Esophagus mucosa (tissue), 1 donor: ENCODE measurements at regions not wholly inside any gene's neighbourhood (a gene's known extent, or its start where the extent isn't known, plus 50 kb on each side); places are given as distances from the start of the nearest gene placed in this dataset.
"Not testable (repeated sequence)": the region's sequence is repeated elsewhere in the genome, so short reads cannot be mapped to it uniquely, and the experiment has no call there.

Experiments used
- ATAC-seq: fragments of 200-7000 bp; cut with Tn5 transposase; one replicate; pipeline ENCODE4 v1.9.1; 2020
- donor health status: DM: yes; HTN: yes; CAD: no.

DNA sequence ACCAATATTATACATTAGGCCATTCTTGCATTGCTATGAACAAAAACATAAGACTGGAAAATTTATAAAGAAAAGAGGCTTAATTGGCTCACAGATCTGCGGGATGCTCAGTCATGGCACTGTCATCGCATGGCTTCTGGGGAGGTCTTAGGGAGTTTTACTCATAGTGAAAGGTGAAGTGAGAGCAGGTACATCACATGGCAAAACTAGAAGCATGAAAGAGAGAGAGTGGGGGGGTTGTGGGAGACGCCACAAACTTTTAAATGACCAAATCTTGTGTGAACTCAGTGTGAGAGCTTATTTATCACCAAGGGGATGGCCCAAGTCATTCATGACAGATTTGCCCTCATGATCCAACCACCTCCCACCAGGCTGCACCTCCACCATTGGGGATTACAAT, 398.3 kb upstream of the EDIL3 start:
- ATAC-seq: no peak

DNA sequence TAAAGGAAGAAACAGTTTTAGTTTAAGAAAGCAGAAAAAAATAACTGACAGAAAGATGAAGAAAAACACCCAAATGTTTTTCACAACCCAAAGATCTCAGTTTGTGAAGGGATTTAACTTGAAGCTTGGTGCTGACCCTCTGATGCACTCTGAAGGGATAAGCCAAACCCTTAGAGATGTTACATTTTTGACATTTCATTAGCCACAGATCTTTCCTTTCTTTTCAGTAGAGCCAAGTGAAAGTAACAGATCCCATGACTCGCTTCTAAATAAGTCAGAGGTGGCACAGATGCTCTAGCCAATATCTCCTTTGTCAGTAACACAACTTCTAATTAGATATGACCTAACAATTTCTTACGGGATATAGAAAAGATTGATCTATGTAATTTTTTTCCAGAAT, 394.5 kb upstream of the EDIL3 start:
- ATAC-seq: no peak

DNA sequence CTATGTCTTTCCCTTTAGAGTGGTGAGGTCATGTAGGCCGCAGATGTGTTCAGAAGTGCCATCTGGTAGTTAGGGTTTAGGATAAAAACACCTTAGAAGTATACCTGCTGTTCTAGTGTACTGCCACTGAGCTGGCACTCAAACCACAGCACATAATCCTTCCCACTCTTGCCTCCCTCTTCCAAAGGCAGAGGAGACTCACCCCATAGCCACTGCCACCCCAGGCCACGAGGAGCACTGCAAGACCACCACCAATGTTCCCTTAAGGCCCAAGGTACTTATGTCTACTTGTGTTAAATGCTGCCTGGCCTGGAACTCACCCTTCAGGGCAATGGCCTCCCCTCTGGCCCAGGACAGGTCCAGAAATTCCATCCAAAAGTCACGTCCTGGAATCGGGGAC, 379.5 kb upstream of the EDIL3 start:
- no peak for ATAC-seq

DNA sequence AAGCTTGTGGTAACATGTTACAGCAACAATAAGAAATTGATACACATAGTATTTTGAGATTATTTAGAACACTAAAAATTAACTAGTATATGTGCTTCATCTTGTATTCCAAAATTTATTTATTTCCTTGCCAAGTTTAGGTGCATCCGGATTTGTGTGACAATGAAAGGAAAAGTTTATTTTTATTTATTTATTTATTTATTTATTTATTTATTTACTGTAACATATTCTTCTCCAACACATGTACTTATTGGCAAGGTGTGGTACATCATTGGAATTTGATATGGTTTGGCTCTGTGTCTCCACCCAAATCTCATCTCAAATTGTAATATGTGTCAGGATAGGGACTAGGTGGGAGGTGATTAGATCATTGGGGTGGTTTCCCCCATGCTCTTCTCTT, 373.3 kb upstream of the EDIL3 start:
- no peak for ATAC-seq

DNA sequence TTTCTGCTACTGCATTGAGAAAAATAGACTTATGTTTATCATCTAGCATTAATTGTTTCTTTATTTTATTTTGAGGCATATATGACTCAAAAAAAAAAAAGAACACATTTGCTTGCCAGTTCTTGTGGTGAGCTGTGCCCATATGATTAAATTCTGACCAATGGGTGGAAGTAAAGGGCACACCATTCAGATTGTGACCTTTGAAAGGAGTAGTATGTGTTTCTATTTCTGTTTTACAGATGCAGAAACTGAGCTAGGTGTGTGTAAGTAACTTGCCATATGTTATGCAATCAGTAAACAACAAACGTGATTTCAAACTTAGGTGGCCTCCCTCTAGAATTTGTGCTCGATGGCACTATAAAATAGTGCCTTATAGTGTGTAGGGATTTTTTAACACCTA, 368.1 kb upstream of the EDIL3 start:
- ATAC-seq: no peak

GRCh38 chr5:84748313-84748712, 363.6 kb upstream of the EDIL3 start:
- no peak for ATAC-seq

GRCh38 chr5:84746280-84746679, 361.6 kb upstream of the EDIL3 start:
- not testable (repeated sequence) for ATAC-seq

DNA sequence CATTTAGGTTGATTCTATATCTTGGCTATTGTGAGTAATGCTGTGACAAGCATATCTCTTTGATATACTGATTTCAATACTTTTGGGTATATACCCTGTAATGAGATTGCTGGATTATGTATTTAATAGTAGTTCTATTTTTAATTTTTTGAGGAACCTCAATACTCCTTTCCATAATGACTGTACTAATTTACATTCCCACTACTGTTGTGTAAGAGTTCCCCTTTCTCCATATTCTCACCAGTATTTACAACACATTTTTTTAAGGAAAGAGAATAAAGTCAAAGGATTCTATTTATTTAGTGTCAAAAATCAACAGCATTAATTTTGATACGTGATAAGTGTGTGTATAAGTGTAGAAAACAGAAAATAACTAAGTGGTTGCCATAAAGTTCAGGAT, 356.4 kb upstream of the EDIL3 start:
- ATAC-seq: no peak

DNA sequence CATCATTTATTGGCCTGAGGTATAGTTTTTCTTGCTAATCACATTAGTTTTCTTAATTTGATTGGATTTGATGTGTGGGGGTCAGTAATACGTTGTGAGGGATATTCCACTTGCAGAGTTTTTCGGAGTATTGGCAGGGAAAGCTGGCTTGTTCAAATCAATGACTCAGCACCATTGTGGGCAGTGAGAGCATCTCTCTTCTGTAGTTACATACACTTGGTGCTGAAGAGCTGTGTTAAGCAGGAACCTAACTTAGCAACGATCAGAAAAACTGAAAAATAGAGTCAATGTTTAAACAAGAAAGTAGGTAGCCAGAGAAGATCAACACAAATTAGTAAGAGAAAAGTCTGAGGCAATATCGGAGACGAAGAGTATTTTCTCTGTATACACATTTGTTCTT, 344.6 kb upstream of the EDIL3 start:
- ATAC-seq: no peak

DNA sequence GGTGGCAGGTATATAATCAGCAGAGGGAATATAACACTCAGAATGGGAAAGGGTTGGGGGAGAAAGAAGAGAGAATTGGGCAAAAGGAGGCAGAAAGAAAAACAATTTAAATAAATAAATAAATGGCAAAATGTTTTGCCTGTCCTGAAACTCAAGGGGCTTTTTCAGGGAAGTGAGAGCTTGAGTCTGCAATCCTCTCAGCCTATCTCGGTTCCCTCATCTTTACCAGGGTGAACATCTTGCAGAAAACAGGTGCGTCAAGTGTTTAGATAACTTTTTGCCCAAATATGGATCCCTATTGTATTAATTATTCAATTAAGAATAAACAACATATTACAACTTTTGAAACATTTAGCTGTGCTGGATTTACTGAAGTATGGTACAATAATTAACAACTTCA, 343.0 kb upstream of the EDIL3 start:
- no peak for ATAC-seq

- ATAC-seq: peak; percentile 90
Measured at GRCh38 chr5:84725946-84726570, 341.4 kb upstream of the EDIL3 start.

GRCh38 chr5:84724683-84725082, 340.0 kb upstream of the EDIL3 start:
- peak; percentile 70 for ATAC-seq

- ATAC-seq: no peak
Measured at GRCh38 chr5:84724181-84724580, 339.5 kb upstream of the EDIL3 start.

DNA sequence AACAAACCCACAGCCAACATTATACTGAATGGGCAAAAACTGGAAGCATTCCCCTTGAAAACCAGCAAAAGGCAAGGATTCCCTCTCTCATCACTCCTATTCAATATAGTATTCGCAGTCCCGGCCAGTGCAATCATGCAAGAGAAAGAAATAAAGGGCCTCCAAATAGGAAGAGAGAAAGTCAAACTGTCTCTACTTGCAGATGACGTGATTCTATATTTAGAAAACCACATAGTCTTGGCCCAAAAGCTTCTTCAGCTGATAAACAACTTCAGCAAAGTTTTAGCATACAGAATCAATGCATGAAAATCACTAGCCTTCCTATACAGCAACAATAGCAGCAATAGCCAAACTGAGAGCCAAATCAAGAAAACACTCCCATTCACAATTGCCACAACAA, 333.7 kb upstream of the EDIL3 start:
- ATAC-seq: no peak

DNA sequence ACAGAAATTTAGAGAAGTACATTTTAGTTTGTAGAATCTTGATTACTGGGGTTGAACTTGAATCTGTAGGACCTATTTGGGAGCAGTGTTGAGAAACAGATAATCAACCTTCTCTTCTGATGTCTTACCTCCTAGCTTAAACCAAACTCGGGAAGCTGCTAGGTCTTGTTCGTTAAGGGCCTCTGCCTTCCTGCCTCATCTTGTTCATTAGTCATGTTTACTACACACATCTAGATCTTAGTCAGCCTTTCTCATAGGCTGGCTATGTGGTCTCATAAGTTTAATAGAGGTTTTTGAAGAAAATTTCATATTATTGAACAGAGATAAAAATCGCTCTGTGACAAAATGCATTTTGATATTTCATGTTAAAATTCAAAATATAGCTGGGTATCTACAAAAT, 331.0 kb upstream of the EDIL3 start:
- peak; percentile 67 for ATAC-seq

- no peak for ATAC-seq
Measured at GRCh38 chr5:84715091-84715490, 330.4 kb upstream of the EDIL3 start.

- ATAC-seq: no peak
Measured at GRCh38 chr5:84709075-84709474, 324.4 kb upstream of the EDIL3 start.

DNA sequence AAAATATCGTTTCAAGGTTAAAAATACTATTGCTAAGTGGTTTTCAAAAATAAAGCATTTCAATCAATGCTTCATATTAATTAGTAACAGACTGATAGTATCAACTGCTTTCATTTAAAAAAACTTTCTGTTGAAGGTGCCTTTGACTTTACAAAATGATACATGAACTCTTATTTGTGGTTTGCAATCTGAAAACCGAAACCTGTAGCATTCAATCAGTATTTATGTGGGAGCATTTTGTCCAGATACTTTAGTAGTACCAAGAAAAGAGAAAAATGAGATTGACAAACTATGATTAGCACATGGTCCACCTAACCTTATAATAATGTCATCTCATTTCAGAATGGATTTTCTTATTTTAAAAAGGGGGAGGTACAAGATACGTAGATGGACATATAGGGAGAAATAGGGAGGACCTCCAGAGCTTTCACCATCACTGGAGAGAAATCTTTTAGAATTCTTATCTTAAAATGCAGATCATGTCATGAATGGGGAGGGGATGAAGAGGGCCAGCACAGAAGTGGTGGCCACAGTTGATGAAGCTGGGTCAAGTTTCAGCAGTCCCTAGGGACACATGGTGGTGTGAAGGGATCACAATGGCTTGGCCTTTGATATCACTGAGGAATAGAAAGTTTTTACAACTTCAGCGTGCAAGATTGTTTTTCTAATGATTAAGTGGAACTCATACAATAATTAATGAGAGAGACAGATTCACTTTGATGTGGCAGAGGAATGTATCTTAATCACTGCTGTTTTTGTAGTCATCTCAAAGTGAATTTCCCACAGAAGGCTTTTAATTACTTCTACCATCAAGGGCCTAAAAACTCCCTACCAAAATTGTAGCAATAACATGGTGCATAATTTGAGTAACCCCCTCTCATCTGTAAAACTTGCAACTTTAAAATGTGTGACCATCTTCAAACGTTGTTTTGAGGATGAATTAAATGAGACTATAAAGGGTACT, 322.3 kb upstream of the EDIL3 start:
- ATAC-seq: no peak

DNA sequence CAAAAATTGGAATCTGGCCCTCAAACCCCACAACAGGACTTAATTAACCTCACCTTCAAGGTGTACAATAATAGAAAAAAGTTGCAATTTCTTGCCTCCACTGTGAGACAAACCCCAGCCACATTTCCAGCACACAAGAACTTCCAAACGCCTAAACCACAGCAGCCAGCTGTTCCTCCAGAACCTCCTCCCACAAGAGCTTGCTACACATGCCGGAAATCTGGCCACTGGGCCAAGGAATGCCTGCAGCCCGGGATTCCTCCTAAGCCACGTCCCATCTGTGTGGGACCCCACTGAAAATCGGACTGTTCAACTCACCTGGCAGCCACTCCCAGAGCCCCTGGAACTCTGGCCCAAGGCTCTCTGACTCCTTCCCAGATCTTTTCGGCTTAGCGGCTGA, 315.9 kb upstream of the EDIL3 start:
- not testable (repeated sequence) for ATAC-seq

GRCh38 chr5:84696651-84697050, 312.0 kb upstream of the EDIL3 start:
- ATAC-seq: no peak

- ATAC-seq: no peak
Measured at GRCh38 chr5:84695330-84695729, 310.6 kb upstream of the EDIL3 start.

- no peak for ATAC-seq
Measured at GRCh38 chr5:84693256-84693655, 308.6 kb upstream of the EDIL3 start.

DNA sequence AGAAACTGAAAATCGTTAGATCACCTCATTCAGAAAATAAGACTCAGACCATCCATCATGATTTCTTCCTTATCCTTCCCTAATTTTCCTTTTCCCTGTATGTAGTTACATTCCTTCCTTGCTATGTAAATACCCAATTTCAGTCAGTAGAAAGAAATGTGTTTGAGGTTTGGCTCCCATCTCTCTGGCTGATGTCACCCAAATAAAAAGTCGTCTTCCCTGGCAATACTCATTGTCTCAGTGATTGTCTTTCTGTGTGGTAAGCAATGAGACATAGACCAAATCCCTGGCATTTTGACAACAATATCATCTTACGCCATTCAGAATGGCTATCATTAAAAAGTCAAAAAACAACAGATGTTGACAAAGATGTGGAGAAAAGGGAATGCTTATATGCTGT, 303.9 kb upstream of the EDIL3 start:
- ATAC-seq: no peak
